WTC11 (cell line): ENCODE measurements at regions not wholly inside any gene's neighbourhood (a gene's known extent, or its start where the extent isn't known, plus 50 kb on each side); places are given as distances from the start of the nearest gene placed in this dataset.

ENCODE experiments used
- ATAC-seq: fragments of 200-7000 bp; cut with Tn5 transposase; 2 replicates; pipeline ENCODE4 v1.10.0; 2021; ENCODE audit warnings: mild to moderate bottlenecking, moderate library complexity
- CTCF ChIA-PET: fragments of 300-600 bp; sonication (Branson Sonifier 250); formaldehyde crosslinking; loops from one replicate; lab custom pipeline; 2021; ENCODE audit warnings: antibody characterized with exemption; lab: Charles Lee
- POLR2A ChIA-PET: fragments of 350-600 bp; sonication (Branson Sonifier 250); formaldehyde crosslinking; loops from one replicate; lab custom pipeline; 2021; ENCODE audit warnings: antibody characterized with exemption; lab: Charles Lee
- DNase-seq: peaks from one replicate; pipeline ENCODE4 v3.0.0; 2021; ENCODE audit warnings: low spot score
- H3K27ac Mint-ChIP-seq: 2 replicates; pipeline ENCODE4 v1.8.0; 2021; ENCODE audit warnings: mixed read lengths
- H3K27me3 Mint-ChIP-seq: 2 replicates; pipeline ENCODE4 v1.8.0; 2021; ENCODE audit warnings: low read depth, mild to moderate bottlenecking, moderate library complexity, mixed read lengths
- H3K36me3 Mint-ChIP-seq: 2 replicates; pipeline ENCODE4 v1.8.0; 2021; ENCODE audit warnings: mixed read lengths
- H3K4me1 Mint-ChIP-seq: 2 replicates; pipeline ENCODE4 v1.8.0; 2022; ENCODE audit warnings: mixed read lengths
- H3K4me3 Mint-ChIP-seq: 2 replicates; pipeline ENCODE4 v1.8.0; 2021; ENCODE audit warnings: mild to moderate bottlenecking, moderate library complexity, mixed read lengths
- H3K9me3 Mint-ChIP-seq: 2 replicates; pipeline ENCODE4 v1.8.0; 2021; ENCODE audit warnings: mixed read lengths
- GTF2I ChIP-seq: fragments of 250-450 bp; sonication (Bioruptor Pico); conservative IDR thresholded peaks from 2 replicates; pipeline ENCODE4 v1.4.0; 2021; ENCODE audit warnings: mild to moderate bottlenecking
- IRF1 ChIP-seq: sonication (generic); formaldehyde crosslinking; IDR thresholded peaks from 2 replicates; pipeline ENCODE4 v1.8.0; 2023; ENCODE audit warnings: missing genetic modification reagents
- KAT7 ChIP-seq: sonication (generic); formaldehyde crosslinking; IDR thresholded peaks from 2 replicates; pipeline ENCODE4 v1.8.1; 2023; ENCODE audit warnings: missing genetic modification reagents, mild to moderate bottlenecking, borderline replicate concordance
- SMAD4 ChIP-seq: sonication (generic); formaldehyde crosslinking; IDR thresholded peaks from 2 replicates; pipeline ENCODE4 v1.8.0; 2022; ENCODE audit warnings: mild to moderate bottlenecking, missing genetic modification reagents
- ZNF138 ChIP-seq: sonication (generic); formaldehyde crosslinking; conservative IDR thresholded peaks from 2 replicates; pipeline ENCODE4 v1.8.1; 2022; ENCODE audit warnings: mild to moderate bottlenecking, moderate library complexity, missing genetic modification reagents
- ZNF219 ChIP-seq: sonication (generic); formaldehyde crosslinking; IDR thresholded peaks from 2 replicates; pipeline ENCODE4 v1.8.0; 2023; ENCODE audit warnings: missing genetic modification reagents, mild to moderate bottlenecking, borderline replicate concordance
- ZSCAN18 ChIP-seq: fragments of 250-450 bp; sonication (Bioruptor Pico); IDR thresholded peaks from 2 replicates; pipeline ENCODE4 v2.1.2; 2022; ENCODE audit warnings: mild to moderate bottlenecking, moderate library complexity
- TF ChIP-seq, protein P1 (sequence below): fragments of 250-450 bp; sonication (Bioruptor Pico); IDR thresholded peaks from 2 replicates; pipeline ENCODE4 v1.9.0; 2021; ENCODE audit warnings: mild to moderate bottlenecking
- TF ChIP-seq, protein P2 (sequence below): sonication (generic); formaldehyde crosslinking; IDR thresholded peaks from 2 replicates; pipeline ENCODE4 v1.8.1; 2023; ENCODE audit warnings: mild to moderate bottlenecking, missing genetic modification reagents, moderate library complexity
- TF ChIP-seq, protein P3 (sequence below): sonication (generic); formaldehyde crosslinking; IDR thresholded peaks from 2 replicates; pipeline ENCODE4 v1.8.1; 2023; ENCODE audit warnings: mild to moderate bottlenecking, missing genetic modification reagents, borderline replicate concordance
- TF ChIP-seq, protein P4 (sequence below): sonication (generic); formaldehyde crosslinking; conservative IDR thresholded peaks from 2 replicates; pipeline ENCODE4 v1.8.1; 2023; ENCODE audit warnings: mild to moderate bottlenecking, low read depth, missing genetic modification reagents, moderate library complexity
- TF ChIP-seq, protein P5 (sequence below): sonication (generic); formaldehyde crosslinking; IDR thresholded peaks from 2 replicates; pipeline ENCODE4 v1.8.1; 2023; ENCODE audit warnings: mild to moderate bottlenecking, missing genetic modification reagents

- no peak overlapping the region for H3K27ac Mint-ChIP-seq
- no peaks in the 10 kb centered on the region for H3K27me3 Mint-ChIP-seq
- no peaks in the 10 kb centered on the region for H3K9me3 Mint-ChIP-seq
- H3K4me3 Mint-ChIP-seq, result no peak overlapping the region
- H3K4me1 Mint-ChIP-seq, result peaks cover 36% of the 10 kb centered on the region
- CTCF ChIA-PET, result no interaction called here
- no peak for DNase-seq
- POLR2A ChIA-PET, result no interaction called here
- ATAC-seq, result no peak
- TF ChIP-seq ZSCAN18, result no peak
- TF ChIP-seq IRF1 (CRISPR knock-in tag), result no peak
- TF ChIP-seq, protein P1, sequence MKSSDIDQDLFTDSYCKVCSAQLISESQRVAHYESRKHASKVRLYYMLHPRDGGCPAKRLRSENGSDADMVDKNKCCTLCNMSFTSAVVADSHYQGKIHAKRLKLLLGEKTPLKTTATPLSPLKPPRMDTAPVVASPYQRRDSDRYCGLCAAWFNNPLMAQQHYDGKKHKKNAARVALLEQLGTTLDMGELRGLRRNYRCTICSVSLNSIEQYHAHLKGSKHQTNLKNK (CRISPR knock-in tag), result no peak
- no peak for TF ChIP-seq KAT7 (CRISPR knock-in tag)
- no peak for TF ChIP-seq ZNF219 (CRISPR knock-in tag)
- TF ChIP-seq, protein P2, sequence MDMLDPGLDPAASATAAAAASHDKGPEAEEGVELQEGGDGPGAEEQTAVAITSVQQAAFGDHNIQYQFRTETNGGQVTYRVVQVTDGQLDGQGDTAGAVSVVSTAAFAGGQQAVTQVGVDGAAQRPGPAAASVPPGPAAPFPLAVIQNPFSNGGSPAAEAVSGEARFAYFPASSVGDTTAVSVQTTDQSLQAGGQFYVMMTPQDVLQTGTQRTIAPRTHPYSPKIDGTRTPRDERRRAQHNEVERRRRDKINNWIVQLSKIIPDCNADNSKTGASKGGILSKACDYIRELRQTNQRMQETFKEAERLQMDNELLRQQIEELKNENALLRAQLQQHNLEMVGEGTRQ (CRISPR knock-in tag), result no peak
- TF ChIP-seq, protein P3, sequence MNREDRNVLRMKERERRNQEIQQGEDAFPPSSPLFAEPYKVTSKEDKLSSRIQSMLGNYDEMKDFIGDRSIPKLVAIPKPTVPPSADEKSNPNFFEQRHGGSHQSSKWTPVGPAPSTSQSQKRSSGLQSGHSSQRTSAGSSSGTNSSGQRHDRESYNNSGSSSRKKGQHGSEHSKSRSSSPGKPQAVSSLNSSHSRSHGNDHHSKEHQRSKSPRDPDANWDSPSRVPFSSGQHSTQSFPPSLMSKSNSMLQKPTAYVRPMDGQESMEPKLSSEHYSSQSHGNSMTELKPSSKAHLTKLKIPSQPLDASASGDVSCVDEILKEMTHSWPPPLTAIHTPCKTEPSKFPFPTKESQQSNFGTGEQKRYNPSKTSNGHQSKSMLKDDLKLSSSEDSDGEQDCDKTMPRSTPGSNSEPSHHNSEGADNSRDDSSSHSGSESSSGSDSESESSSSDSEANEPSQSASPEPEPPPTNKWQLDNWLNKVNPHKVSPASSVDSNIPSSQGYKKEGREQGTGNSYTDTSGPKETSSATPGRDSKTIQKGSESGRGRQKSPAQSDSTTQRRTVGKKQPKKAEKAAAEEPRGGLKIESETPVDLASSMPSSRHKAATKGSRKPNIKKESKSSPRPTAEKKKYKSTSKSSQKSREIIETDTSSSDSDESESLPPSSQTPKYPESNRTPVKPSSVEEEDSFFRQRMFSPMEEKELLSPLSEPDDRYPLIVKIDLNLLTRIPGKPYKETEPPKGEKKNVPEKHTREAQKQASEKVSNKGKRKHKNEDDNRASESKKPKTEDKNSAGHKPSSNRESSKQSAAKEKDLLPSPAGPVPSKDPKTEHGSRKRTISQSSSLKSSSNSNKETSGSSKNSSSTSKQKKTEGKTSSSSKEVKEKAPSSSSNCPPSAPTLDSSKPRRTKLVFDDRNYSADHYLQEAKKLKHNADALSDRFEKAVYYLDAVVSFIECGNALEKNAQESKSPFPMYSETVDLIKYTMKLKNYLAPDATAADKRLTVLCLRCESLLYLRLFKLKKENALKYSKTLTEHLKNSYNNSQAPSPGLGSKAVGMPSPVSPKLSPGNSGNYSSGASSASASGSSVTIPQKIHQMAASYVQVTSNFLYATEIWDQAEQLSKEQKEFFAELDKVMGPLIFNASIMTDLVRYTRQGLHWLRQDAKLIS (CRISPR knock-in tag), result no peak
- TF ChIP-seq, all 79 proteins: peak for 0
- no peaks in the 10 kb centered on the region for H3K36me3 Mint-ChIP-seq
Observed at GRCh38 chr12:78403681-78404080, 460.9 kb upstream of the SYT1 start.

- ChIA-PET CTCF (interaction anchor here (0.6 to 1.3 kb wide), 2 partner anchors 13 to 262 kb away, joined by 3 read pairs; no protein-coding TSS in a partner anchor), POLR2A (no interaction called here)
- Mint-ChIP-seq H3K4me1 (peaks cover 36% of the 10 kb centered on the region), H3K27me3 (no peaks in the 10 kb centered on the region), H3K36me3 (no peaks in the 10 kb centered on the region), H3K9me3 (no peaks in the 10 kb centered on the region), H3K27ac (peak overlapping the region; percentile 42), H3K4me3 (no peak overlapping the region)
- DNase-seq (no peak), ATAC-seq (no peak)
- TF ChIP-seq SMAD4 (CRISPR knock-in tag) (no peak), GTF2I (CRISPR knock-in tag) (no peak), ZNF138 (CRISPR knock-in tag) (no peak)
- TF ChIP-seq, protein P4, sequence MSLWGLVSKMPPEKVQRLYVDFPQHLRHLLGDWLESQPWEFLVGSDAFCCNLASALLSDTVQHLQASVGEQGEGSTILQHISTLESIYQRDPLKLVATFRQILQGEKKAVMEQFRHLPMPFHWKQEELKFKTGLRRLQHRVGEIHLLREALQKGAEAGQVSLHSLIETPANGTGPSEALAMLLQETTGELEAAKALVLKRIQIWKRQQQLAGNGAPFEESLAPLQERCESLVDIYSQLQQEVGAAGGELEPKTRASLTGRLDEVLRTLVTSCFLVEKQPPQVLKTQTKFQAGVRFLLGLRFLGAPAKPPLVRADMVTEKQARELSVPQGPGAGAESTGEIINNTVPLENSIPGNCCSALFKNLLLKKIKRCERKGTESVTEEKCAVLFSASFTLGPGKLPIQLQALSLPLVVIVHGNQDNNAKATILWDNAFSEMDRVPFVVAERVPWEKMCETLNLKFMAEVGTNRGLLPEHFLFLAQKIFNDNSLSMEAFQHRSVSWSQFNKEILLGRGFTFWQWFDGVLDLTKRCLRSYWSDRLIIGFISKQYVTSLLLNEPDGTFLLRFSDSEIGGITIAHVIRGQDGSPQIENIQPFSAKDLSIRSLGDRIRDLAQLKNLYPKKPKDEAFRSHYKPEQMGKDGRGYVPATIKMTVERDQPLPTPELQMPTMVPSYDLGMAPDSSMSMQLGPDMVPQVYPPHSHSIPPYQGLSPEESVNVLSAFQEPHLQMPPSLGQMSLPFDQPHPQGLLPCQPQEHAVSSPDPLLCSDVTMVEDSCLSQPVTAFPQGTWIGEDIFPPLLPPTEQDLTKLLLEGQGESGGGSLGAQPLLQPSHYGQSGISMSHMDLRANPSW, result no peak
- TF ChIP-seq, protein P5, sequence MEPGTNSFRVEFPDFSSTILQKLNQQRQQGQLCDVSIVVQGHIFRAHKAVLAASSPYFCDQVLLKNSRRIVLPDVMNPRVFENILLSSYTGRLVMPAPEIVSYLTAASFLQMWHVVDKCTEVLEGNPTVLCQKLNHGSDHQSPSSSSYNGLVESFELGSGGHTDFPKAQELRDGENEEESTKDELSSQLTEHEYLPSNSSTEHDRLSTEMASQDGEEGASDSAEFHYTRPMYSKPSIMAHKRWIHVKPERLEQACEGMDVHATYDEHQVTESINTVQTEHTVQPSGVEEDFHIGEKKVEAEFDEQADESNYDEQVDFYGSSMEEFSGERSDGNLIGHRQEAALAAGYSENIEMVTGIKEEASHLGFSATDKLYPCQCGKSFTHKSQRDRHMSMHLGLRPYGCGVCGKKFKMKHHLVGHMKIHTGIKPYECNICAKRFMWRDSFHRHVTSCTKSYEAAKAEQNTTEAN (CRISPR knock-in tag), result no peak
Observed at GRCh38 chr12:78406213-78406612, 458.4 kb upstream of the SYT1 start.
